ENCODE measurements at regions not wholly inside any gene's neighbourhood (a gene's known extent, or its start where the extent isn't known, plus 50 kb on each side); places are given as distances from the start of the nearest gene placed in this dataset.

DNA sequence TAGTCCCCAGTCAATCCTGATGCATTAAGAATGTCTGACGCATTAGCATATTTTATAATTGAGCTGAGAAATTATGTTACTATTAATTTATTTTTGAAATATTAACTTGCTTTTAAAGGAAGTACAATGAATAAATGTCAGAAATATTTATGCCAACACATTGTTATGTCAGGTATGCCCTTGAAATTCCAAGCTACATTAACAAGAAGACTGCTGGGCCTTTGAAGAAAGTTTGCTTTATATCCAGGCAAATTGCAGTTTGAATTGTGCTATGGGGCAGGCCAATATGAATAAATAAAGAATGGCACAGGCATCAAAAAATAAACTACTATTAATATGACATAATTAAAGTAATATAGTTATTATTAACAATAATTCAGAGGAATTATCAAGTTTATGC is 1391.3 kb downstream of the PLA2G4A start:
- TF ChIP-seq CTCF (IDR thresholded peaks at IDR 0.05), result no peak
- TF ChIP-seq POLR2A (IDR thresholded peaks at IDR 0.05), result no peak

All from body of pancreas (tissue), 4 donors.